Ovary (tissue), 7 donors: ENCODE measurements at regions not wholly inside any gene's neighbourhood (a gene's known extent, or its start where the extent isn't known, plus 50 kb on each side); places are given as distances from the start of the nearest gene placed in this dataset.

Experiments used
- DNase-seq, 5 donors: peaks; one replicate each; pipeline ENCODE4 v3.0.0-alpha.2; 2019 to 2020
- H3K27ac ChIP-seq, 2 donors: fragments of 200-600 bp; one replicate each; pipeline versions ENCODE4 v1.5.1 to v1.8.0; 2019 to 2022
- H3K27me3 ChIP-seq: fragments of 200-600 bp; one replicate; pipeline ENCODE4 v1.8.0; 2022
- H3K36me3 ChIP-seq: fragments of 200-600 bp; sonication (generic); one replicate; pipeline ENCODE4 v1.5.1; 2019
- H3K4me1 ChIP-seq: one replicate; pipeline ENCODE4 v1.8.1; 2013; ENCODE audit warnings: mild to moderate bottlenecking, moderate library complexity; ENCODE audit not compliant: insufficient read depth
- H3K4me3 ChIP-seq: fragments of 200-600 bp; sonication (generic); one replicate; pipeline ENCODE4 v1.5.1; 2017
- H3K9me3 ChIP-seq, 2 donors: fragments of 200-600 bp in 1 of 2; sonication (generic) in 1 of 2; one replicate each; pipeline versions ENCODE4 v1.5.1 to v1.8.1; 2013 to 2019; ENCODE audit warnings: mild to moderate bottlenecking in 1 of 2, moderate library complexity in 1 of 2
- CTCF ChIP-seq, 3 donors: fragments of 450-650 bp in 2 of 3; fragments of 200-600 bp in 1 of 3; IDR thresholded peaks; one replicate each; pipeline versions ENCODE4 v1.5.1 to v1.8.0; 2016 to 2022; ENCODE audit warnings: antibody characterized with exemption in 3 of 3, mild to moderate bottlenecking in 1 of 3
- EP300 ChIP-seq: sonication (generic); formaldehyde crosslinking; IDR thresholded peaks from one replicate; pipeline ENCODE4 v1.6.1; 2017; ENCODE audit warnings: antibody characterized with exemption
- POLR2A ChIP-seq: fragments of 450-650 bp; IDR thresholded peaks from one replicate; pipeline ENCODE4 v1.6.1; 2017; ENCODE audit warnings: antibody characterized with exemption, mild to moderate bottlenecking, moderate library complexity
- WGBS, 3 donors: extraction: QIAGEN DNeasy Blood & Tissue Kit in 1 of 3; methylation state at CpG; one replicate each; pipeline versions ENCODE4 v1.1.5 to v1.1.7; 2013 to 2017; 5-methylcytosine and 5-hydroxymethylcytosine counted together
- intact Hi-C, 4 donors: fragments of 100-400 bp; cut with DNase I; formaldehyde crosslinking; loops; one replicate each; pipeline versions ENCODE4 v1.11.0 to v1.15.1; 2022 to 2023
- donor health status: DM: no; HTN: no; CAD: no; lungs with moderate emphysema.
- donor health status: DM: no; HTN: no; CAD: no.
- donor health status: Bipolar disorder and iron deficiency.
- donor health status: DM: no; HTN: no; CAD: no.
- donor health status: DM: yes; HTN: yes; CAD: no.

GRCh38 chr6:43869079-43869710 is 99.2 kb downstream of the VEGFA start:
- no peak for DNase-seq
- intact Hi-C loops, result no loop called here
- no peaks in the 10 kb centered on the region for H3K4me1 ChIP-seq
- TF ChIP-seq CTCF (IDR thresholded peaks at IDR 0.05) (no peak), EP300 (no peak), POLR2A (no peak)
- H3K9me3 ChIP-seq, result no peaks in the 10 kb centered on the region
- H3K36me3 ChIP-seq, result no peaks in the 10 kb centered on the region
- H3K27me3 ChIP-seq, result no peaks in the 10 kb centered on the region
- H3K4me3 ChIP-seq, result no peak overlapping the region
- 73 to 84% (median 73%) methylated on average over 10 to 12 of the region's 12 CpGs for whole genome bisulfite sequencing, 3 donors
- H3K27ac ChIP-seq, result no peak overlapping the region

GRCh38 chr6:43868467-43868866 is 98.5 kb downstream of the VEGFA start:
- intact Hi-C loops, result no loop called here
- no peak for DNase-seq
- no peaks in the 10 kb centered on the region for H3K4me1 ChIP-seq

GRCh38 chr6:43867996-43868395 is 98.0 kb downstream of the VEGFA start:
- intact Hi-C loops, result no loop called here
- Histone ChIP-seq H3K36me3 (no peaks in the 10 kb centered on the region), H3K27me3 (no peaks in the 10 kb centered on the region), H3K4me3 (no peak overlapping the region), H3K27ac (no peak overlapping the region), H3K9me3 (no peaks in the 10 kb centered on the region), H3K4me1 (no peaks in the 10 kb centered on the region)
- no peak for DNase-seq
- TF ChIP-seq POLR2A, result no peak
- TF ChIP-seq CTCF (IDR thresholded peaks at IDR 0.05), result no peak
- TF ChIP-seq EP300, result no peak
- 94 to 95% (median 95%) methylated on average over 5 of the region's 5 CpGs for WGBS, 3 donors

More at GRCh38 chr6:43868467-43868866, 98.5 kb downstream of the VEGFA start:
- 95 to 96% (median 95%) methylated on average over 6 of the region's 6 CpGs for WGBS, 3 donors
- Histone ChIP-seq H3K9me3 (no peaks in the 10 kb centered on the region), H3K27me3 (no peaks in the 10 kb centered on the region), H3K4me3 (no peak overlapping the region), H3K36me3 (no peaks in the 10 kb centered on the region), H3K27ac (no peak overlapping the region)
- no peak for TF ChIP-seq CTCF (IDR thresholded peaks at IDR 0.05)
- no peak for TF ChIP-seq EP300
- no peak for TF ChIP-seq POLR2A

- intact Hi-C loops, result no loop called here
- H3K27me3 ChIP-seq, result no peaks in the 10 kb centered on the region
- no peaks in the 10 kb centered on the region for H3K4me1 ChIP-seq
- no peaks in the 10 kb centered on the region for H3K9me3 ChIP-seq
- no peaks in the 10 kb centered on the region for H3K36me3 ChIP-seq
- 91 to 97% (median 92%) methylated on average over 4 of the region's 4 CpGs for WGBS, 3 donors
- H3K4me3 ChIP-seq, result no peak overlapping the region
- H3K27ac ChIP-seq, result no peak overlapping the region
- no peak for DNase-seq
- no peak for TF ChIP-seq POLR2A
- no peak for TF ChIP-seq CTCF (IDR thresholded peaks at IDR 0.05)
- TF ChIP-seq EP300, result no peak
These were observed 97.2 kb downstream of the VEGFA start for GRCh38 chr6:43867246-43867645.
